ENCODE measurements at regions not wholly inside any gene's neighbourhood (a gene's known extent, or its start where the extent isn't known, plus 50 kb on each side); places are given as distances from the start of the nearest gene placed in this dataset.

DNA sequence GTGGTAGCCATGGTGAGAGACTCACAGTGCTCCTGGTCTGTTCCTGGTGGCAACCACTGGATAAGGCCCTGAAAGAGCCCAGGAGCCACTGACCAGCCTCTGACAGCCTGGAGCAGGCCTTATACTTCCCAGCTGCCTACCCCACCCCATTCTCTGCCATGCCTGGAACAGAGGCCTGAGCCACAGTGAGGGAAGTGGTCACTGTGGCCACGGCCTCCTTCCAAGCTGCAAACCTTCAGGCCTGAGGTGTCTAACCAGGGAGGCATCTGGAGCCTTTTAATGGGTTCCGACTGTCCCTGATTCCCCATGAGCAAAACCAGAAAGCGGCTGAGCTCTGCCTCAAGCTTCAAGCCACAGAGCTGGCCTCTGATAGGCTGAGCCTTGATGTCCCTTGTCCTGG, 113.0 kb upstream of the SIRPA start:
- no peak overlapping the region for H3K4me3 ChIP-seq (ENCODE audit: low read depth, low read length)
- no peak for DNase-seq (ENCODE audit: low read depth)
- no peak for TF ChIP-seq CTCF (IDR thresholded peaks at IDR 0.05; ENCODE audit: insufficient read depth, low read length)

GRCh38 chr20:1779567-1779966, 115.6 kb upstream of the SIRPA start:
- no peak for TF ChIP-seq CTCF (IDR thresholded peaks at IDR 0.05; ENCODE audit: insufficient read depth, low read length)
- no peak overlapping the region for H3K4me3 ChIP-seq (ENCODE audit: low read depth, low read length)
- DNase-seq (ENCODE audit: low read depth): no peak

GRCh38 chr20:1778338-1778737, 116.9 kb upstream of the SIRPA start:
- no peak for DNase-seq (ENCODE audit: low read depth)
- TF ChIP-seq CTCF (IDR thresholded peaks at IDR 0.05; ENCODE audit: insufficient read depth, low read length): no peak
- no peak overlapping the region for H3K4me3 ChIP-seq (ENCODE audit: low read depth, low read length)

- no peak for TF ChIP-seq CTCF (IDR thresholded peaks at IDR 0.05; ENCODE audit: insufficient read depth, low read length)
- H3K4me3 ChIP-seq (ENCODE audit: low read depth, low read length): no peak overlapping the region
- no peak for DNase-seq (ENCODE audit: low read depth)
These were observed 117.8 kb upstream of the SIRPA start for GRCh38 chr20:1777476-1777820.

- peak; percentile 92 for DNase-seq (ENCODE audit: low read depth)
These were observed 118.3 kb upstream of the SIRPA start for GRCh38 chr20:1776681-1777475.

DNA sequence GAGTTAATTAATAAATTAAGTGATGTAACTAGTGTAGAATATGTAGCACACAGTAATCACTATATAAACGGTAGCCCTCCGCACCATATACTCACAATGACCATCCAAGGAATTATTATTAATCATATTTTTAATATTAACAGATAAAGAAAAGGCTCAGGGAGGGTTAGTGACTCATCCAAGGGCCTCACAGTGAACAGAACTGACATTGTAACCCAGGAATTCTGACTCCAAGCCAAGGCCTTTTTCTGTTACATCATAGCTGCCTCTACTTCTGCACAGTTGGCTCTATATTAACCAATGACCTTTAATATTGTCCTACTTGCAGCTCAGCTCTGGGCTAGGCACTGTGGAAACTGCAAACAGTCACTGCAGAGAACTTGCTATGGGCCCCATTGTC, 117.5 kb upstream of the SIRPG start:
- no peak overlapping the region for H3K4me3 ChIP-seq (ENCODE audit: low read depth, low read length)
- peak; percentile 52 for DNase-seq (ENCODE audit: low read depth)
- no peak for TF ChIP-seq CTCF (IDR thresholded peaks at IDR 0.05; ENCODE audit: insufficient read depth, low read length)

More at GRCh38 chr20:1776681-1777475, 118.3 kb upstream of the SIRPA start:
- TF ChIP-seq CTCF (IDR thresholded peaks at IDR 0.05; ENCODE audit: insufficient read depth, low read length): peak; percentile 85
- peak overlapping the region; percentile 79 for H3K4me3 ChIP-seq (ENCODE audit: low read depth, low read length)

GRCh38 chr20:1774479-1774878, 116.9 kb upstream of the SIRPG start:
- no peak for DNase-seq (ENCODE audit: low read depth)
- no peak for TF ChIP-seq CTCF (IDR thresholded peaks at IDR 0.05; ENCODE audit: insufficient read depth, low read length)
- no peak overlapping the region for H3K4me3 ChIP-seq (ENCODE audit: low read depth, low read length)

Measured in fibroblast of the aortic adventitia (primary cell).